GM21447 (cell line): ENCODE measurements at regions not wholly inside any gene's neighbourhood (a gene's known extent, or its start where the extent isn't known, plus 50 kb on each side); places are given as distances from the start of the nearest gene placed in this dataset.
"Not testable (repeated sequence)": the region's sequence is repeated elsewhere in the genome, so short reads cannot be mapped to it uniquely, and the experiment has no call there.

Source experiments
- ATAC-seq: cut with Tn5 transposase; IDR thresholded peaks from one replicate; pipeline ENCODE4 v1.9.1; 2021; ENCODE audit not compliant: unreplicated experiment

DNA sequence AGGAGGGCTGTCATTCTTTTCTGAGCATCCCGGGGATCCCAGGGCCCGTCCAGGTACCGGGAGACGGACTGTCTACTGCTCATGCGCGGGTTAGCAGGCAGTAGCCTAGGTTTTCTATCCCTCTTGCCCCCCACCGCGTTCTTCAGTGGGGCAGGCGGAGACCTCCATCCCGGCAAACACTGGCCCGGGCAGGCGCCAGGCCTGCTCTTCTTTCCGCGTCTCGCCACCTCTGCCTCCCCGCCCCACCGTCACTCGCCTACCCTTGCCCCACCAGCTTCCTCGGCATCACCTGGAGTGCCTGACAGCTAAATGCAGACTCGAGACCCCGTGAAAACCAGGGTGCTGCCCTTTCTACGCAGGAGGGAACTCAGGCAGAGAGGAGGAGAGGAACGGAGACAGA, 1937.7 kb upstream of the DEFB115 start:
- no peak for ATAC-seq

GRCh38 chr20:29320216-29320949, 1937.1 kb upstream of the DEFB115 start:
- not testable (repeated sequence) for ATAC-seq

DNA sequence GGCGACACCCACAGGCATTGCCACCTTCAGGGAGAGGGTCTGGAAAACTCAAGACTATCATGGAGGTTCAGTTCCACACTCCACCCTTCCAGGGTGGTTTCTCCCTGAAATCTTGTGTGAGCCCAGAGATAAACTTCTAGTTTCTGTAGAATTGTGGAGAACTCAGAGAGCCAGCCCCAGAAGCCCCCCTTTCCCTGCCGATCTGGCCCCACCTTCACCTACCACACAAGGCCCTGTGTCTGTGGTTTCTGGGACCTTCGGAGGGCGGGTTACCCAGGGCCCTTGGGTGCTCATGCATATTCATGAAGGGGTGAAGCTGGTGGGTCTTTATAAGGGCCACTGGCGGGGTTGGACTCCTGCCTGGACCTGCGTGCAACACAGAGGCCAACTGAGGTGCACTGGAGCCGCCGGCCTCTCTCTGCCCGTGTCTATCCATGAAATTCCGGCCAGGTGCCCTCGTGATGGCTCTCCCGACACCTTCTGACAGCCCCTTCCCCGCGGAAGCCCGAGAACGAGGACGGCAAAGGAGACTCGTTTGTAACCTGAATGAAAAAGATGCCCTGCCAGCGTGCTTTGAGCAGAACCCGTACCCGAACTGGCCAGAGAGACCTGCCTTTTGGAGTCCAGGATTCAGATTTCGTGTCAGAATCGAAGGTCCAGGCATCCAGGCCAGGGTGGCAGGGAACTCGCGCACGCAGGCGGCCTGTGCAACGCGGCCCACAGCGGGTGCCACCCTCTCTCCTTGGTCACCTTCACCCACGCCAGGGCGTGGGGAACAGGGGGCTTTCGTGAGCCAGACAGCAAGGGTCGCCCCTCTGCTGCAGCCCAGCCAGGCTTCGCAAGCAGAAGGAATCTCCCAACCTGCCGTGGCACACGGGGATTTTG, 1933.6 kb upstream of the DEFB115 start:
- ATAC-seq, result not testable (repeated sequence)

GRCh38 chr20:29324516-29325303, 1932.8 kb upstream of the DEFB115 start:
- ATAC-seq, result not testable (repeated sequence)

DNA sequence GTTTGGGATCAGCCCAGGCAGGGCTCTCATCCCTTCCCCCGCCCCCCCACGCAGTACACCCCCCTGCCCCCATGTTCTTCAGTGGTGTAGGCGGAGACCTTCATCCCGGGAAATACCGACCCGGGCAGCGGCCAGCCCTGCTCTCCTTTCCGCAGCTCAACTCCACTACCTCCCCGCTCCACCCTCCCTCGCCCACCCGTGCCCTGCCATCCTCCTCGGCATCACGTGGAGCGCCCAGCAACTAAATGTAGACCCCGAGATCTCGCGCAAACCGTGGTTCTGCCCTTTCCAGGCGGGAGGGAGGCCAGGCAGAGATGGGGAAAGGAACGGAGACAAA, 1932.2 kb upstream of the DEFB115 start:
- ATAC-seq, result no peak

DNA sequence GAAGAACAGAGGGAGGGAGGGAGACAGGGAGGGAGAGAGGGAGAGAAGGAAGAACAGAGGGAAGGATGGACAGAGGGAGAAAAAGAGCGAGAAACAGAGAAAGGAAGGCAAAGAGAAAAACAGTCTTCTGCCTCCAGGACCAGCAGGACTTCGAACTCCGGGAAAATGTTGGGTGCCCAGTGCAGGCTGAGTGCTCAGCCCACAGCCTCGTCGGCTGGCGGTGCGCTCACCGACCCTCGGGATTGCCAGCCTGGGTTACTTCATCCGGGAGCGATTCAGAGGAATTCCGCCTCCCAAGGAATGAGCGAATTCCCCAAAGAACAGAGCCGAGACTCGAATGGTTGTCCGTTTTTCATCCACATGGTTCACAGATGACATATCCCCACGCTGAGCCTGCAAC, 1931.7 kb upstream of the DEFB115 start:
- ATAC-seq, result not testable (repeated sequence)

- ATAC-seq, result no peak
Measured at GRCh38 chr20:29326376-29327070, 1930.9 kb upstream of the DEFB115 start.

DNA sequence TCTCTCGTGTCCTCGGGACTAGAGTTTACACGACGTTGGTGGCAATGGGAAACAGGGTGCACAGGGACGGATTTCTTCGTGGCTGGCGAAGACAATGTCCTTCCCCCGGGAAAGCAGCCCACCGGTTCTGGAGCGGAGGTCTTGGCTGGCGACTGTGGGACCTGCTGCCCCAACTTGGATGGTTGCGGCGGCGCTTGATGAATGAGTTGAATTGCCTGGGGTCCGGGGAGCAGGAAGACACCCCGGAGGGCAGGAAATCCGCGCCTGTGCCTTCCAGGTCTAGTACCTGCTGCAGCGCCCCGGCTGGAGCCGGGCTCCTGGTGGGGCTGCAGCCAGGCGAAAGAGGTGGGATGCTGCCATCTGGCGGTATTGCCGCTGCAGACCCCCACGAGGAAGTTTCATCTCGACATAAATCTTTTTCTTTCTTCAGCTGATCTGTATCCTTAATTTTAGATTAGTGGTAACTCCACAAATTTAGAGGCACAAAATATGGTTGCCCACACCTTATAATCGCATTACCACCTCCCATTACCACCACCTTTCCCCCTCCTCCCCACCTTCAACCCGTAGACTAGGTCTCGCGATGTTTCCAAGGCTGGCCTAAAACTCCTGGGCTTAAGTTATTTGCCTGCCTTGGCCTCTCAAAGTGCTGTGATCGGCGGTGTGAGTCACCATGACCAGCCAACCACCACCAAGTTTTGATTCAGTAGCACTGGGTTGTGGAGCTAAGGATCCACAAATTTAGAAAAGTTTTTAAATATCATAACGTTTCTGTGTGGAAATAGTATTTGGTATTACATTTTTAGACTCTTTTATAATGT, 1929.7 kb upstream of the DEFB115 start:
- not testable (repeated sequence) for ATAC-seq

GRCh38 chr20:29330429-29331115, 1926.9 kb upstream of the DEFB115 start:
- not testable (repeated sequence) for ATAC-seq

- no peak for ATAC-seq
Measured at GRCh38 chr20:29349836-29350235, 1907.6 kb upstream of the DEFB115 start.

DNA sequence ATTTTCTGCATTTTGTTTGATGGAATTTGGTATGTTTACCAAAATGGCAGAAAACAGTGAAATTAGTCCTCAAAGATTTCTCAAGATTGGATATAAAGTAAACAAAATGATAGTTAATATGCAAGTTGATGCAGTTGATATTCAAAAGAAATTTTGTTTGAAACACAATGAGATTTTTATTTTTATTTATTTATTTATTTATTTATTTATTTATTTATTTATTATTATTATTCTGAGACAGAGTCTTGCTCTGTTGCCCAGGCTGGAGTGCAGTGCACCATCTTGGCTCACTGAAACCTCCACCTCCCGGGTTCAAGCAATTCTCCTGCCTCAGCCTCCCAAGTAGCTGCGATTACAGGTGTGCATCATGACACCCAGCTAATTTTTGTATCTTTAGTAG, 1881.5 kb upstream of the DEFB115 start:
- not testable (repeated sequence) for ATAC-seq

GRCh38 chr20:29392853-29393252, 1864.6 kb upstream of the DEFB115 start:
- ATAC-seq, result not testable (repeated sequence)

GRCh38 chr20:29408034-29408695, 1849.3 kb upstream of the DEFB115 start:
- ATAC-seq, result no peak

DNA sequence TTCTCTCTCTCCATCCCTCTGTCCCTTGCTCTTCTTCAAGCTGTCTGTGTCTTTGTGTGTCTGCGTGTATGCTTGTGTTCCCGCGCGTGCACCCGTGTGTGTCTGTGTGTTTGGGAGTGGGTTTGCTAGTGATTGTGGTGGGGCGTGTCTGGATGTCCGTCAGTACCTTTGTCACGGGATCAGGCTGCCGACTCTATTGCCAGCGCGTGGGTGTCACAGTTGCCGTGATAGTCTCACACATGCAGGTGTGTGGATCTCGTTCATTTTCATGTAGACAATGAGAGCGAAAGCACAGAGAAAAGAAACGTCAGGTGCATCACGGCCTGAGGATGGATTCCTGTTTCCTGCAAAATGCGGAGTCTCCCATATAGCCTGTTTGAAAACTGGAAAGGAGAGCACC, 1848.8 kb upstream of the DEFB115 start:
- ATAC-seq, result not testable (repeated sequence)

- ATAC-seq, result not testable (repeated sequence)
Measured at GRCh38 chr20:29409160-29409689, 1848.2 kb upstream of the DEFB115 start.

DNA sequence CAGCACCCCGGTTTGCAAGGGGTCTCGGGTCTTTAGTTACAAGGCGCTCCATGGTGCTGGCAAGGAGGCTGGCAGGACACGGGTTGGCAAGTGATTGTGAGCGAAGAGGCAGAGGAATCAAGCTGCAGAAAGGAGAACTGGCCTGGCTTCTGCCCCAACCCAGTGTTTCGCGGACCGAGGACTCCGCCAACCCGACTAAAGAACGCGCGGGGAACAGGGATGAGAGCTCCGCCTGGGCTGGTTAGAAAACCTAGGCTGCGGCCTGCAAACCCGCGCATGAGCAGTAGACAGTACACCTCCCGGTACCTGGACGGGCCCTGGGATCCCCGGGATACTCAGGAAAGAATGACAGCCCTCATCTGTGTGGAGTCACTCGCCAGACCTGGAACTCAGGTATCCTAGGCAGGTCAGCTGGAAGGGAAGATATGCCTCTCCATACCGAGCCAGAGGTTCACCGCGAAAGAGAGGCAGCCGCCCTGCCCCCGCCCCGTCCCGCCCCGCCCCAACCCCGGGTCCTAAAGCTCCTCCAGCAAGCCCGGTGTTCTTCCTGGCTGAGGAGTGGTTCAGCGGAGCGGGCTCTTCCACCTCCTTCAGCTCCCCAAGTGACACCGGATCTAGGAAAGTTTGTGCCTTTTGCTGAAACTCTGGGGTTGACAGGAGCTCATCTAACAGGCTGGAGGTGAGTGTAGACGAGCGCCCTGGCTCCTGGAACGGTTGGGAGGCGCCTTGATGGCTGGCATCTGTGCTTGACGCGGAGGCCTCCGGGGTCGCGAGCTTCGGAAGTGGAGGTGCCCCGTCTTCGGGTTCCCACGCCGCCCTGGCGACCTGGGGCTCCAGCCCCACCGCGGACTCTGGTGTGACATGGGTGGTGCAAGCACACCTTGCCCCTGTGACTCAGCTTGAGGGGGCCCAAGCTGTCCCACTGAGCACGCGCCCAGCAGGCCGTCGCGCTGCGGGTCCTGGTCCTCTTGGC, 1847.3 kb upstream of the DEFB115 start:
- ATAC-seq, result no peak

GRCh38 chr20:29410806-29411457, 1846.5 kb upstream of the DEFB115 start:
- no peak for ATAC-seq
